HL-60 (cell line): ENCODE measurements at regions not wholly inside any gene's neighbourhood (a gene's known extent, or its start where the extent isn't known, plus 50 kb on each side); places are given as distances from the start of the nearest gene placed in this dataset.

Source experiments
- CTCF ChIP-seq: IDR thresholded peaks from one replicate; pipeline ENCODE4 v1.5.1; 2011; ENCODE audit warnings: low read length, control low read depth, inconsistent platforms; ENCODE audit not compliant: insufficient read depth
- POLR2AphosphoS5 ChIP-seq: IDR thresholded peaks from 2 replicates; pipeline ENCODE4 v1.6.1; 2012; ENCODE audit warnings: low read depth
- REST ChIP-seq: IDR thresholded peaks from 2 replicates; pipeline ENCODE4 v1.6.1; 2012; ENCODE audit warnings: low read depth; ENCODE audit not compliant: insufficient replicate concordance

GRCh38 chr2:105643405-105644173, 101.1 kb upstream of the NCK2 start:
- TF ChIP-seq REST (no peak), CTCF (no peak), POLR2AphosphoS5 (no peak)
